CD4-positive, alpha-beta T cell treated with Interleukin-6 for 4 hours (primary cell): ENCODE measurements at regions not wholly inside any gene's neighbourhood (a gene's known extent, or its start where the extent isn't known, plus 50 kb on each side); places are given as distances from the start of the nearest gene placed in this dataset.

ENCODE experiments used
- DNase-seq: peaks from one replicate; pipeline ENCODE4 v3.0.0-alpha.2; 2020; ENCODE audit warnings: mixed read lengths

GRCh38 chr2:8625399-8626300, 56.2 kb upstream of the ID2 start:
- no peak for DNase-seq

- no peak for DNase-seq
Observed at GRCh38 chr2:8626572-8626971, 55.3 kb upstream of the ID2 start.

- DNase-seq, result no peak
Observed at GRCh38 chr2:8627019-8627691, 54.7 kb upstream of the ID2 start.

DNA sequence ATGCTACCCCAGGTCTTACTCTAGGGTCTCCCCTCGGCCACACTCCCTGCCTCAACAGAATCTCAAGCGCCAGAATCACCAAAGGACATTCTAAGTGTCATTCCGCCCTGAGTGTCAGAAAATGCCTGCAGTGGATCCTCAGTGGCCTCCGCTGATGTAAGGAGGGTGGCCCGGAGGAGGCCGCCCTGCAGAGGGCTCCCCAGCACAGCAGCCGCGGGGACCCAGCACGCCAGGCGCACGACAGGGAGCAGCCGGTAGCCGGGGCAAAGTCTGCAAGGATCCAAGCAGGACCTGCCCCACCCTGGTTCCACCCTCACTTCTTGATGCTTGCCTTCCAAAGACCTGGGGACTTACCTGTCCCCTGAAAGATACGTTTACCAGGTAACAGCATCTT, 54.2 kb upstream of the ID2 start:
- DNase-seq, result peak; percentile 10

GRCh38 chr2:8628179-8628865, 53.5 kb upstream of the ID2 start:
- no peak for DNase-seq

- no peak for DNase-seq
Observed at GRCh38 chr2:8628866-8629209, 53.0 kb upstream of the ID2 start.

GRCh38 chr2:8629402-8629801, 52.5 kb upstream of the ID2 start:
- DNase-seq, result no peak

DNA sequence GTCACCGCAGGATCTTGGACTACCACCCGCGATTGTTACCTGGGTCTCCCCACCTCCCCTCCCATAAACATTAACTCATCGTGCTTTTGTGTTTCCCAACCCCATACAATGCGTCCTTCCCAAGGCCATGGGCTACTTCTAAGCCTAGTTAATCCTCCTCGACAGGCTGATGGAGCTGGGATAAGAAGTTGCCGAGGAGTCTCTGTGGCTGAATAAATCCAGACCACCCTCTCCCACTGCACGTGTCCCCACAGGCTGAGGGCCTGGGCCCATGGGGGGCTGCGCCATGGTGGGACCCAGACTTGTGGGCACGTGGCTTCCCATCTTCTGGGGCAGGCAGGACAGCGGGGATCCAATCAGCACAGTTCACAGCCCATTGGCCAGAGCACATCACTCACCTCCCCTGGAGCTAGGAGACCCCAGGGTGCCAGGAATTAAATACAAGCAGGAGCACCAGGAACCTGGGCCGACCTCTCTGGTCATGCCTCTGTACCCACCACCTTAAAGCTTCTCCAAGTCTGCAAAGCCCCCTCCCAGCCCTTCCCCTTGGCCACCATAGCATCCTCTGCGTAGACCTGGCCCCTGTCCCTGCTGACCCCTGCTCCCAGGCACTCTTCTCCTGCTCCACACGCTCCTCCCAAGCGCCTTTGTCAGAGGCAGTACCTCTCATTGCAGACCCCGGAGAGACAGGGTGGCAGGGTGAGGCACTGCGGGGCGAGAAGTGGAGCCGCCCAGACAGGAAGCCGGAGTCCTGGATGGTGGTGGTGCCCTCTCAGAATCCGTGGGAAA, 51.0 kb upstream of the ID2 start:
- no peak for DNase-seq

GRCh38 chr2:8631465-8632005, 50.3 kb upstream of the ID2 start:
- peak; percentile 20 for DNase-seq
